ENCODE measurements at regions not wholly inside any gene's neighbourhood (a gene's known extent, or its start where the extent isn't known, plus 50 kb on each side); places are given as distances from the start of the nearest gene placed in this dataset.
A peak's percentile ranks its signal among the peaks of the same experiment; 100 is the strongest.
"Not testable (repeated sequence)": the region's sequence is repeated elsewhere in the genome, so short reads cannot be mapped to it uniquely, and the experiment has no call there.

GRCh38 chr19:5290336-5291262 is 50.0 kb downstream of the PTPRS start:
- intact Hi-C loops (cut with DNase I, micrococcal nuclease) = no loop called here
- ATAC-seq (no peak), DNase-seq (no peak)

- ATAC-seq (no peak), DNase-seq (no peak)
- intact Hi-C loops (cut with DNase I, micrococcal nuclease) = no loop called here
These were observed 51.3 kb downstream of the PTPRS start for GRCh38 chr19:5289060-5289990.

GRCh38 chr19:5288347-5288739 is 52.3 kb downstream of the PTPRS start:
- intact Hi-C loops (cut with DNase I, micrococcal nuclease) = no loop called here
- ATAC-seq (no peak), DNase-seq (peak in 1 of 2 donors; percentile 19)

- intact Hi-C loops (cut with DNase I, micrococcal nuclease) = no loop called here
- no peak for DNase-seq
- ATAC-seq = no peak
These were observed 53.5 kb downstream of the PTPRS start for GRCh38 chr19:5287066-5287465.

- DNase-seq (no peak), ATAC-seq (no peak)
- intact Hi-C loops (cut with DNase I, micrococcal nuclease) = no loop called here
These were observed 54.1 kb downstream of the PTPRS start for GRCh38 chr19:5286465-5287029.

GRCh38 chr19:5285955-5286354 is 54.7 kb downstream of the PTPRS start:
- ATAC-seq (no peak), DNase-seq (no peak)
- intact Hi-C loops (cut with DNase I, micrococcal nuclease) = no loop called here

- DNase-seq (no peak), ATAC-seq (no peak)
- intact Hi-C loops (cut with DNase I, micrococcal nuclease) = no loop called here
These were observed 55.3 kb downstream of the PTPRS start for GRCh38 chr19:5285311-5285710.

GRCh38 chr19:5282901-5283300 is 57.7 kb downstream of the PTPRS start:
- ATAC-seq (no peak), DNase-seq (peak in 1 of 2 donors; percentile 30)
- intact Hi-C loops (cut with DNase I, micrococcal nuclease) = no loop called here

- DNase-seq (peak; percentile 18 to 50), ATAC-seq (no peak)
- intact Hi-C loops (cut with DNase I, micrococcal nuclease) = no loop called here
These were observed 59.0 kb downstream of the PTPRS start for GRCh38 chr19:5281588-5281987.

- DNase-seq; intact Hi-C loops (cut with DNase I, micrococcal nuclease); ATAC-seq: not testable (repeated sequence)
These were observed 64.9 kb downstream of the PTPRS start for GRCh38 chr19:5275668-5276067.

GRCh38 chr19:5273782-5274181 is 66.8 kb downstream of the PTPRS start:
- no peak for DNase-seq
- ATAC-seq = no peak
- intact Hi-C loops (cut with DNase I, micrococcal nuclease) = no loop called here

- DNase-seq = no peak
- intact Hi-C loops (cut with DNase I, micrococcal nuclease) = no loop called here
- no peak for ATAC-seq
These were observed 69.5 kb downstream of the PTPRS start for GRCh38 chr19:5271145-5271544.

- no peak for ATAC-seq
- DNase-seq = no peak
- intact Hi-C loops (cut with DNase I, micrococcal nuclease) = no loop called here
These were observed 70.7 kb downstream of the PTPRS start for GRCh38 chr19:5269926-5270325.

GRCh38 chr19:5269279-5269678 is 71.3 kb downstream of the PTPRS start:
- no peak for DNase-seq
- intact Hi-C loops (cut with DNase I, micrococcal nuclease) = no loop called here
- ATAC-seq = no peak

GRCh38 chr19:5268801-5269200 is 71.8 kb downstream of the PTPRS start:
- intact Hi-C loops (cut with DNase I, micrococcal nuclease) = no loop called here
- DNase-seq = no peak
- no peak for ATAC-seq

- intact Hi-C loops (cut with DNase I, micrococcal nuclease) = no loop called here
- ATAC-seq (no peak), DNase-seq (no peak)
These were observed 75.4 kb downstream of the PTPRS start for GRCh38 chr19:5265260-5265659.

- ATAC-seq = no peak
- intact Hi-C loops (cut with DNase I, micrococcal nuclease) = no loop called here
- no peak for DNase-seq
These were observed 76.2 kb downstream of the PTPRS start for GRCh38 chr19:5264453-5264852.

- no peak for DNase-seq
- no peak for ATAC-seq
These were observed 77.0 kb downstream of the PTPRS start for GRCh38 chr19:5263615-5264014.

GRCh38 chr19:5262721-5263120 is 77.9 kb downstream of the PTPRS start:
- intact Hi-C loops (cut with DNase I, micrococcal nuclease) = no loop called here
- no peak for ATAC-seq

More at GRCh38 chr19:5263615-5264014, 77.0 kb downstream of the PTPRS start:
- intact Hi-C loops (cut with DNase I, micrococcal nuclease) = no loop called here

More at GRCh38 chr19:5262721-5263120, 77.9 kb downstream of the PTPRS start:
- DNase-seq = no peak
